ENCODE measurements at regions not wholly inside any gene's neighbourhood (a gene's known extent, or its start where the extent isn't known, plus 50 kb on each side); places are given as distances from the start of the nearest gene placed in this dataset.

GRCh38 chr21:15162921-15163320 is 98.1 kb upstream of the NRIP1 start:
- WGBS, 10 experiments: 30 to 100% (median 93%) methylated on average over 2 of the region's 2 CpGs; no CpG with 5 or more reads in 5 of the 10 experiments
- H3K27ac ChIP-seq: no peak overlapping the region
- no peaks in the 10 kb centered on the region for H3K4me1 ChIP-seq (replicated peaks in 1 of 2)
- H3K4me3 ChIP-seq: no peak overlapping the region
- in situ Hi-C loops (cut with MboI; ENCODE audit: low pct_unique_long_range_greater_than_20kb in 2 of 9, low sequenced_read_pairs in 9 of 9, unreplicated experiment in 9 of 9): no loop called here
- no peak for ATAC-seq (replicated peaks in 6 of 8)

GRCh38 chr21:15164273-15164672 is 99.5 kb upstream of the NRIP1 start:
- WGBS, 10 experiments: 20 to 100% (median 89%) methylated on average over 1 to 9 of the region's 9 CpGs; no CpG with 5 or more reads in 1 of the 10 experiments
- Histone ChIP-seq H3K4me1 (replicated peaks in 1 of 2) (no peaks in the 10 kb centered on the region), H3K27ac (no peak overlapping the region), H3K4me3 (no peak overlapping the region)
- in situ Hi-C loops (cut with MboI; ENCODE audit: low pct_unique_long_range_greater_than_20kb in 2 of 9, low sequenced_read_pairs in 9 of 9, unreplicated experiment in 9 of 9): no loop called here
- ATAC-seq (replicated peaks in 6 of 8): no peak

GRCh38 chr21:15164678-15165303 is 100.0 kb upstream of the NRIP1 start:
- no peak overlapping the region for H3K27ac ChIP-seq
- WGBS, 10 experiments: 36 to 100% (median 64%) methylated on average over 1 to 2 of the region's 2 CpGs
- peak in 2 of 8 experiments; percentile 30 to 41 for ATAC-seq (replicated peaks in 6 of 8)
- in situ Hi-C loops (cut with MboI; ENCODE audit: low pct_unique_long_range_greater_than_20kb in 2 of 9, low sequenced_read_pairs in 9 of 9, unreplicated experiment in 9 of 9): no loop called here
- H3K4me3 ChIP-seq: no peak overlapping the region
- H3K4me1 ChIP-seq (replicated peaks in 1 of 2): no peaks in the 10 kb centered on the region

- Histone ChIP-seq H3K4me3 (no peak overlapping the region), H3K4me1 (replicated peaks in 1 of 2) (no peaks in the 10 kb centered on the region), H3K27ac (no peak overlapping the region)
- no peak for ATAC-seq (replicated peaks in 6 of 8)
- 11 to 90% (median 49%) methylated on average over 2 of the region's 2 CpGs; no CpG with 5 or more reads in 3 of the 10 experiments for WGBS, 10 experiments
- in situ Hi-C loops (cut with MboI; ENCODE audit: low pct_unique_long_range_greater_than_20kb in 2 of 9, low sequenced_read_pairs in 9 of 9, unreplicated experiment in 9 of 9): no loop called here
Observed at GRCh38 chr21:15170614-15171013, 105.8 kb upstream of the NRIP1 start.

- Histone ChIP-seq H3K27ac (no peak overlapping the region), H3K4me3 (no peak overlapping the region), H3K4me1 (replicated peaks in 1 of 2) (no peaks in the 10 kb centered on the region)
- in situ Hi-C loops (cut with MboI; ENCODE audit: low pct_unique_long_range_greater_than_20kb in 2 of 9, low sequenced_read_pairs in 9 of 9, unreplicated experiment in 9 of 9): no loop called here
- 55 to 100% (median 86%) methylated on average over 1 to 4 of the region's 4 CpGs; no CpG with 5 or more reads in 3 of the 10 experiments for WGBS, 10 experiments
- ATAC-seq (replicated peaks in 6 of 8): no peak
Observed at GRCh38 chr21:15171546-15171945, 106.7 kb upstream of the NRIP1 start.

- H3K4me3 ChIP-seq: no peak overlapping the region
- no peak overlapping the region for H3K27ac ChIP-seq
- H3K4me1 ChIP-seq (replicated peaks in 1 of 2): no peaks in the 10 kb centered on the region
- WGBS, 10 experiments: 0 to 100% (median 92%) methylated on average over 1 to 3 of the region's 3 CpGs
- in situ Hi-C loops (cut with MboI; ENCODE audit: low pct_unique_long_range_greater_than_20kb in 2 of 9, low sequenced_read_pairs in 9 of 9, unreplicated experiment in 9 of 9): no loop called here
- ATAC-seq (replicated peaks in 6 of 8): no peak
Observed at GRCh38 chr21:15172963-15173362, 108.2 kb upstream of the NRIP1 start.

- Histone ChIP-seq H3K4me1 (replicated peaks in 1 of 2) (no peaks in the 10 kb centered on the region), H3K4me3 (no peak overlapping the region), H3K27ac (no peak overlapping the region)
- in situ Hi-C loops (cut with MboI; ENCODE audit: low pct_unique_long_range_greater_than_20kb in 2 of 9, low sequenced_read_pairs in 9 of 9, unreplicated experiment in 9 of 9): no loop called here
- ATAC-seq (replicated peaks in 6 of 8): no peak
- 20 to 100% (median 81%) methylated on average over 1 to 3 of the region's 3 CpGs; no CpG with 5 or more reads in 6 of the 10 experiments for WGBS, 10 experiments
Observed at GRCh38 chr21:15174923-15175322, 110.1 kb upstream of the NRIP1 start.

- Histone ChIP-seq H3K27ac (no peak overlapping the region), H3K4me3 (no peak overlapping the region), H3K4me1 (replicated peaks in 1 of 2) (no peaks in the 10 kb centered on the region)
- no peak for ATAC-seq (replicated peaks in 6 of 8)
- in situ Hi-C loops (cut with MboI; ENCODE audit: low pct_unique_long_range_greater_than_20kb in 2 of 9, low sequenced_read_pairs in 9 of 9, unreplicated experiment in 9 of 9): no loop called here
- WGBS, 10 experiments: 50 to 100% (median 78%) methylated on average over 1 to 4 of the region's 4 CpGs; no CpG with 5 or more reads in 4 of the 10 experiments
Observed at GRCh38 chr21:15182731-15183130, 117.9 kb upstream of the NRIP1 start.

- H3K4me1 ChIP-seq (replicated peaks in 1 of 2): no peaks in the 10 kb centered on the region
- in situ Hi-C loops (cut with MboI; ENCODE audit: low pct_unique_long_range_greater_than_20kb in 2 of 9, low sequenced_read_pairs in 9 of 9, unreplicated experiment in 9 of 9): no loop called here
- peak in 5 of 8 experiments; percentile 28 to 85 (median 72) for ATAC-seq (replicated peaks in 6 of 8)
Observed at GRCh38 chr21:15183813-15184257, 119.0 kb upstream of the NRIP1 start.

GRCh38 chr21:15190412-15190811 is 125.6 kb upstream of the NRIP1 start:
- 41 to 100% (median 93%) methylated on average over 1 to 3 of the region's 3 CpGs for whole genome bisulfite sequencing, 10 experiments
- in situ Hi-C loops (cut with MboI; ENCODE audit: low pct_unique_long_range_greater_than_20kb in 2 of 9, low sequenced_read_pairs in 9 of 9, unreplicated experiment in 9 of 9): no loop called here
- H3K4me3 ChIP-seq: no peak overlapping the region
- ATAC-seq (replicated peaks in 6 of 8): no peak
- H3K27ac ChIP-seq: no peak overlapping the region
- H3K4me1 ChIP-seq (replicated peaks in 1 of 2): peaks cover 0 to 6% of the 10 kb centered on the region in 2 donors

More at GRCh38 chr21:15183813-15184257, 119.0 kb upstream of the NRIP1 start:
- no peak overlapping the region for H3K4me3 ChIP-seq
- H3K27ac ChIP-seq: no peak overlapping the region
- WGBS, 10 experiments: 29 to 90% (median 71%) methylated on average over 1 to 4 of the region's 5 CpGs; no CpG with 5 or more reads in 1 of the 10 experiments

- WGBS, 10 experiments: 0 to 100% (median 58%) methylated on average over 1 to 5 of the region's 5 CpGs
- peak in 1 of 8 experiments; percentile 21 for ATAC-seq (replicated peaks in 6 of 8)
- in situ Hi-C loops (cut with MboI; ENCODE audit: low pct_unique_long_range_greater_than_20kb in 2 of 9, low sequenced_read_pairs in 9 of 9, unreplicated experiment in 9 of 9): no loop called here
- H3K4me1 ChIP-seq (replicated peaks in 1 of 2): peaks cover 0 to 6% of the 10 kb centered on the region in 2 donors
- no peak overlapping the region for H3K27ac ChIP-seq
- H3K4me3 ChIP-seq: no peak overlapping the region
Observed at GRCh38 chr21:15190837-15191236, 126.0 kb upstream of the NRIP1 start.

- ATAC-seq (replicated peaks in 6 of 8): no peak
- Histone ChIP-seq H3K27ac (no peak overlapping the region), H3K4me1 (replicated peaks in 1 of 2) (peaks cover 0 to 6% of the 10 kb centered on the region in 2 donors), H3K4me3 (no peak overlapping the region)
- WGBS, 10 experiments: 48 to 100% (median 91%) methylated on average over 1 to 5 of the region's 5 CpGs
- in situ Hi-C loops (cut with MboI; ENCODE audit: low pct_unique_long_range_greater_than_20kb in 2 of 9, low sequenced_read_pairs in 9 of 9, unreplicated experiment in 9 of 9): no loop called here
Observed at GRCh38 chr21:15191342-15191741, 126.5 kb upstream of the NRIP1 start.

GRCh38 chr21:15192243-15192642 is 127.4 kb upstream of the NRIP1 start:
- peaks cover 0 to 6% of the 10 kb centered on the region in 2 donors for H3K4me1 ChIP-seq (replicated peaks in 1 of 2)
- in situ Hi-C loops (cut with MboI; ENCODE audit: low pct_unique_long_range_greater_than_20kb in 2 of 9, low sequenced_read_pairs in 9 of 9, unreplicated experiment in 9 of 9): no loop called here
- H3K27ac ChIP-seq: no peak overlapping the region
- no peak overlapping the region for H3K4me3 ChIP-seq
- ATAC-seq (replicated peaks in 6 of 8): no peak
- 29 to 94% (median 76%) methylated on average over 1 to 3 of the region's 3 CpGs for WGBS, 10 experiments

- WGBS, 10 experiments: 17 to 93% (median 83%) methylated on average over 1 to 3 of the region's 3 CpGs; no CpG with 5 or more reads in 3 of the 10 experiments
- H3K4me1 ChIP-seq (replicated peaks in 1 of 2): peaks cover 0 to 6% of the 10 kb centered on the region in 2 donors
- in situ Hi-C loops (cut with MboI; ENCODE audit: low pct_unique_long_range_greater_than_20kb in 2 of 9, low sequenced_read_pairs in 9 of 9, unreplicated experiment in 9 of 9): no loop called here
- no peak overlapping the region for H3K27ac ChIP-seq
- ATAC-seq (replicated peaks in 6 of 8): no peak
- no peak overlapping the region for H3K4me3 ChIP-seq
Observed at GRCh38 chr21:15193937-15194336, 129.1 kb upstream of the NRIP1 start.
